ENCODE measurements at regions not wholly inside any gene's neighbourhood (a gene's known extent, or its start where the extent isn't known, plus 50 kb on each side); places are given as distances from the start of the nearest gene placed in this dataset.

DNA sequence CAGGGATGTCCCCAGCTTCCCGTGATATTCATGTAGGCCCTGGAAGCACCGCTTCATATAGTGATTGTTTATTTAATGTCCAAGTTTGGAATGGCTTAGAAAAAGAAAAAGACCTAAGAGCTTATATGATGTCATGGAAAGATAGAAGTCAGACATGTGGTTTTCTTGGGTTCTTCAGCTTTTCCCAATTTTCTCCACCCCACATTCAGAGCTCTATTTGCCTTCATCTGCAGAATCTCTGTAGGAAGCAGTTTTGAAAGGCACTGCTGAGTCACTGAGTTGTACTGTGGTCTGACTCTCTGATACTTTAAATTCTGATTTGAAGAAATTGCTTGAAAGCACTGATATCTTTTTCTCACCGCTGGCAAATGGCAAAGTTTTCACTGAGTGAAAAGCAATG lies 120.6 kb upstream of the EDNRA start:
- no peak for DNase-seq (ENCODE audit: low spot score)

DNA sequence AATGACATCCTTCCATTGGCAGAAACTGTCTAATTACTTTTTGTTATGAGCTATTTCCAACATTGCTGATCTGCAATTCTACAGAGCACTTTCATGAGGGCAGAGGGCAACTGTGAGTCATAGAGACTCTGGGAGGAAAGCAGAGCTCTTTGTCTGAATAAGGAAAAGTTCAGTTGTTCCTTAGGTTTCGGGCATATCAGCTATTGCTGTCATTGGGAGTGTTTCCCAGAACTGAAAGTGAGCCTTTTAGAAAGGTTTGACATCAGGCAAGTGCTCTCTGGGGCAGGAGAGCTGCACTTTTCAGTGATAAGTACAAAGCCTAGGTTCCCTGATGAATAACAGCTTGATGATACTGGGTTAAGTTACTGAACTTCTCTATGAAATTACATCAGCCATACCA lies 119.2 kb upstream of the EDNRA start:
- no peak for DNase-seq (ENCODE audit: low spot score)

DNA sequence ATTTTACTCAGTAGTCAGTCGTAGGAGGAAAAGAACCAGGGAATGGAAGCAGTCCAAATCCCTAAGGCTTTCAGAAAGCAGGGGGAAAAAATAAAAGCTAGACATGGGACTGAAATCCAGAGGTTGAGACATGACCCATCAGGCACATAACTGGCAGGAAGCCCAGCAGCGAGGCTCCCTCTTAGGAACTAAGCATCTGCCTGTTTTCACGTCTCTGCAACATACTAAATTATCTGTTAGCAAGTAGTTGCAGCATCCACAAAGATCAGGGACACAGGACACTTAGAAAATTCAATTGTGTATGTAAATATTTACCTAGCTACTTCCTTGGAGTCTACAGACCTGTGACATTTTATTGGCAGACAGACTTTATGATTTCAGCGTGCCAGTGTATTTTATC lies 118.0 kb upstream of the EDNRA start:
- DNase-seq (ENCODE audit: low spot score) = no peak

DNA sequence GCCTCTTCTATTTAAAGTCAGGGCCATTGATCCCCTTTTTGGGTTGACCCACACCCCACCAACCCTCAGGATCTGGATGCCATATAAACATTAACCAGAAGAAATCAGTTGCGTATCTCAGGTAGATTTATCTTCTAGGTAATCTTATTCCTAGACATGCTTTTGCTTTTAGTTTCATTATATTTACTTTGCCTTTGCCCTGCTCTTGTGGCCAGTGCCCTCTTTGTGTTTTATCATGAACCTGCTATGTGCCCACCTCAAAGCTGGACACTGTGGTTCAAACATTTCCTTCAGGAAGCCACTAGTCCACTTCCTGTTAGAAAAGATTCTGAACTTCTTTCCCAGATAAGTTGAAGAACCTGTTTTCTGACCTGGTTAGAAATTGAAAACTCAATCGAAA lies 117.4 kb upstream of the EDNRA start:
- DNase-seq (ENCODE audit: low spot score) = no peak

DNA sequence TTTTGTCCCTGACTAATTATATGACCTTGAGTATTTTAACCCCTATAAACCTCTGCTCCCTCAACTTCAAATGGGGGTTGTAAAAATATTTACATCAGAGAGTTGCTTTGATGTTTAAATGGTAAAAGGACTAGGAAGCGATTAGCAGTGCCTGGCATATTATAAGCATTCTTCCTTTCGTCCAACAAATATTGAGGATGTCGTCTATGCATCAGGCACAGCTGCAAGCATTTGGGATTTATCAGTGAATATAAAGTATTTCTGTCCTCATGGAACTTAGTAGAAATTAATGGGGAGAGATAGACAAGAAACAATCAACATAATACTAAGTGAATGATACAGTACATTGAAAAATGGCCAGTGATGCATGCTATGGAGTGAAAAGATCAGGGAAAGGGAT lies 115.5 kb upstream of the EDNRA start:
- no peak for DNase-seq (ENCODE audit: low spot score)

DNA sequence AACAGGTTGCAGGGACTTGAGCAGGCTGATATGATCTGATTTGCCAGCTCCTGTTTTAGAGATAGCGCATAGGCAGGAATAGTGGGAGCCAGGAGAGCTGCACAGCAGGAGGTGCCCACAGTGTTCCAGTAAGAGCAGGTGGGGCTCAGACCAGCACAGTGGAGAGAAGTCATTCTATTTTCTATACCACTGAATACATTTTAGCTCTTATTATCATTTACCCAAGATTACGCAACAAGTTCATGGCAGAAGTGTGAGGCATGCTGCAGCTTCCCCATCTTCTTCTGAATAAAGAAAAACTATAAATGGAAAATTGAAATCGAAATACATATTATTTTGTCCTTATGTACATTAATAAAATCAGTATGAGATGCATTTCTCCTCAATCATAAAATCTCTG lies 114.7 kb upstream of the EDNRA start:
- DNase-seq (ENCODE audit: low spot score) = no peak

DNA sequence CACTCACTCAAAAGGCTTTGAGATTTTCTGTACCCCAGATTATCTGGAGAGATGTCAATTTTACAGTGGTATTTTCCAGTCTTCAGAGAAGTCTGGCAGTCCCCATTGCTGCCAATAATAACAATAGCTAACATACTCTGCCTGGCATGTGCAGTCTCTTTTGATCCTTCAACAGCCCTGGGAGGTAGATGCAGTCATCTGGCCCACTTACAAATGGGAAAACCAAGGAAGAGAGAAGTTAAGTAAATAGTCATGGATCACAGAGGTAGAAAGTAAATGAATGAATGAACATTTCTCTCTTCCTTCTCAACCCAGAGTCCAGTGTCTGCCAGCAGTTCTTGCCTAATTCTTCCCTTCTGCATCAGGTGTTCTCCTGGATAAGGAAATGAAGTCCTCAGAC lies 113.0 kb upstream of the EDNRA start:
- DNase-seq (ENCODE audit: low spot score) = no peak

DNA sequence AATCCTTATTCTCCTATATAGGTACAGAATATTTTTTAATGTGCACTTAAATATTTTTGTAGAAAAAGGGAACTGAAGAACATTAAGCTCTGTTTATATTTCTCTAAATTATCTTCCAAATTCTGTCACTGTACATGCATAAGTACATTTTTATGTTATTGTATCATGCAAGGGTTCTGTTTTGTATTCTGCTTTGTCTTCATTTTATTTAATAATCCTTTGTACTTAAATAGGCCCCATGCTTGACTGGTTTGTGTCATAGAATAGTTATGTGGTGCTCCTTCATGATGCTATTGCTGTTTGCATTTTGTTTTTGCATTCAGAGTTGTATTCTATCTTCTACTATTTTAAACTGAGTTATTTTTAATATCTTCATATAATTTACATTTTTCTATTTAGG lies 111.9 kb upstream of the EDNRA start:
- no peak for DNase-seq (ENCODE audit: low spot score)

DNA sequence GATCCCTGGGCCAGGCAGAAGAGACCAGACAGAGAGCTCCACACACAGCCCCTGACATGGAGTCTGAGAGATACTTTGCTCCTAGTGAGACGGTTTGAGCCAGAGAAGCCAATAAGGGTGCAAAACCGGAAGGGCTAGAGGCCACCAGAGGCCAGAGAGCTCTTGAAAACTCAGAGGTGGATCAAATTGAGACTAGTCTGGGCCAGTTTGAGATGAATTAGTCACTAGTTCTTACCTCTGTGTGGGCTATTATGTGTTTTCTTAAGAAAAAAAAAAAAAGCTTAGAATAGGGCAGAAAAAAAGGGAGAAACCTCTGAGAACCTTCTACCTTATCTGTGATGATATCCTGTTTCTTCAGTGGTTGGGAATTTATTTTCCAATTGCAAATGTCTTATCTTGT lies 110.4 kb upstream of the EDNRA start:
- no peak for DNase-seq (ENCODE audit: low spot score)

DNA sequence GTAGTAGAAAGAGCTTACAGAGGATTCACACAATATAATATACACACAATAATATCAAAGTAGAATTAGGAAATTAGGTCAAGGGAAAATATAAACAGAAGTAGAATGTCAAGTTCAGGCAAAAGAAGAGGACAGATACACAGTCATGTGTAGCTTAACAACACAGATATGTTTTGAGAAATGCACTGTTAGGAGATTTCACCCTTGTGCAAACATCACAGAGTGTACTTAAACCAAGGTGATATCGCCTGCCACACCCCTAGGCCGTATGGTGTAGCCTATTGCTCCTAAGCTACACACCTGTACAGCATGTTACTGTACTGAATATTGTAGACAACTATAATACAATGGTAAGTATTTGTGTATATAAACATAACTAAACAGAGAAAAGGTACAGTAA lies 110.0 kb upstream of the EDNRA start:
- DNase-seq (ENCODE audit: low spot score) = no peak

DNA sequence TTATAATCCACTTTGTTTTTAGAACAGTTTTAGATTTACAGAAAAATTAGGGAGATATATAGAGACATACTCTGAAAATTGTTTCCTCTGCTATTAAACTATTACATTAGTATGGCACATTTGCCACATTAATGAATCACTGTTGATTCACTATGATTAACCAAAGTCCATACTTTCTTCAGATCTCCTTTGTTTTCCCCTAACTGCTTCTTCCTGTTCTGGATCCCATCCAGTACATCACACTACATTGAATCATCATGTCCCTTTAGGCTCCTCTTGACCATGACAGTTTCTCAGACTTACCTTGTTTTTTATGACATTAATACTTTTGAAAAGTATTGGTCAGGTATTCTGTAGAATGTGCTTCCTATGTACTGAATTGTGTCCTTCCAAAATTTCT lies 109.2 kb upstream of the EDNRA start:
- DNase-seq (ENCODE audit: low spot score) = no peak

DNA sequence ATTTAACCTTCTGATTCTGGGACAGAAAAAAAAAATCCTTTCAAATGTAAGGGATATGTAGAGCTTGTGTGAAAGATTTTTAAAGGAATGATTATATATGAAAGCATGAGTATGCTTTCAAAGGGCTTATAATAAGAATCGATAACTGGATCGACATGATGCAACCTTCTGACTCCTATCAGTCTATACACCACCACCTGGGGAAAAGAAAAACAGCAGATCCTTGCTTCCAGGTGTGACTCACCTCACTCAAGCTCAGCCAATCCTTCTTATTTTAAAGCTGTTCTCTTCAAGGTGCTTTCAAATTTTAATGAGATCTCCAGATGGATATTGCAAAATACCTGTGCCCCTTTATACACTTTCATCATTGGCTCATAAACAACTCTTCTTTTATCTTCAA lies 102.1 kb upstream of the EDNRA start:
- DNase-seq (ENCODE audit: low spot score) = no peak

DNA sequence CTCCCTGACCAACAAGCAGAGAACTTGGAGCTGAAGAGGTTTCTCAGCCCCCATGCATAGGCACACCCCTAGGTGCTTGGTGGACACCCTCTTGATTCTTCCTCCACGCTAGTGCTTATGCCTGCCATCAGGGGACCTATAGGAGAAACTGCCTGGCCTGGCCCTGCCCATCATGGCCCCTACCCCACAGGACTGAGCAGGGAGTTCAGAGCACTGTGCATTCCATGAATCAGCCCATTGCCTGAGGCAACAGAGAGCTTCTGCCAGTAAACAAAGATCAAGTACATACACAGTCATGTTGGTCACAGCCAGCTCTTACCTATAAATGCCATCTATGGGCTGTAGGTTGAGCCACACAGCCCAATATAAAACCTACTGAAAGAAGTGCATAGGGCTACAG lies 99.1 kb upstream of the EDNRA start:
- no peak for DNase-seq (ENCODE audit: low spot score)

DNA sequence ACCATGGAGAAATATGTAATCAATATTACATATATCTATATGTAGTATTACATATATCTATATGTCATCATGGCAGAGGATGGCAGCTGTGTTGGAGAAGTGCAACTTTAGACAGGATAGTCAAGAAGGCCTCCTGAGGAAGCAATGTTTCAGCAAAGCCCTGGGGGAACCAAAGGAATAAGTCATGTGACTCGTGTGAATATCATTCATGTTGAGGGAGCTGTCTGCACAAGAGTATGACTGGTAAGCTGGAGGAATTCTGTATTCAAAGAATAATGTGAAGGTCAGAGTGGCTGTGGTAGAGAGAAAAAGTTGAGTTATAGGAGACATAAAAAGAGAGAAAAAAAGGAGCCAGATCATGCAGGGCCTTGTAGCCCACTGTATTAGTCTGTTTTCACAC lies 92.9 kb upstream of the EDNRA start:
- no peak for DNase-seq (ENCODE audit: low spot score)

DNA sequence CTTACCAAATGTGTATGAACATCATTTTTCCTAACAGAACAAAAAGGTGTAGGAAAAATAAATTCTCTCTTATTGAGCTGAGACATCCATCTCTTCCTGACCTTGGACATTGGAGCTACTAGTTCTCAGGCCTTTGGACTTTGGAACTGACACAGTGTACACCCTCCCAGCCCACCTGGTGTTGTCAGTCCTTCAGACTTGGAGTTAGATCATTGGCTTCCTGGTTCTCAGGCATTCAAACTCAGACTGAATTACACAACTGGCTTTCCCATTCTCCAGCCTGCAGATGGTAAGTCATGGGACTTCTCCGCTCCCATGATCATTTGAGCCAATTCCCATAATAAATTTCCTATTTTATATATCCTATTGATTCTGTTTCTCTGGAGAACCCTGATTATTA lies 84.8 kb upstream of the EDNRA start:
- no peak for DNase-seq (ENCODE audit: low spot score)

DNA sequence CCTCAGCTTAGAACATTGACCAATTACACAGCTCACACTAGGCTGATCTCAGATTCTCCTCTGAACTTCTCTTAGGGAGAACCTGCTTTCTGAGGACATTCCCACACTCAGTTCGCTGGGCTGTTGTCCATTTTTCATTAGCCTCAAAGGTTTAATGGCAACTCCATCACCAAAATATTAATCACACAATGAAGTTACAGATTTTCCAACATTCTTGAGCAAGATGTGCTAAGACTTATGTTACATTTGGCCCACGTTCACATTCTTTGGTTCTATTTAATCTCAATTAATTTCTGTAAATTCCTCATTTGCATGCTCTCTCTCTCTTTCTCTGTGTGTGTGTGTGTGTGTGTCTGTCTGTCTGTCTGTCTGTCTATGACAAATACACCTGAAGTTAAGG lies 82.3 kb upstream of the EDNRA start:
- no peak for DNase-seq (ENCODE audit: low spot score)

DNA sequence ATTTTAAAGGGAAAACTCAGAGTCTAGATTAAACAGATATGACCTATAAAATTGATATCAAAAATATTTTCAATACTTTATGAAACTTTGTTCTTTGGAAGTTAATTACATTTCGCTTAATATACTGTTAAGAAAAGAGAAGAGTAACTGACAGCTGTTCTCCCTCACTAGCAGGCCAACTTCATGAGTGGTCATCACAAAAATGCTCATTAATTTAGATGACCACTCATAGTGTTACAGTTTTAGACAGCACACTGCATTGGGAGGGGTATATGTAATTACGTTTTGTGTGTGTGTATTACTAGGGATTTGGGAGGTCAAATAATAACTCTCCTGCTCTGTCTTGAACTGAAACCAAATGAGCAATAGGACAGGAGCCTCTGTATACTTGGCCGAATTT lies 80.2 kb upstream of the EDNRA start:
- no peak for DNase-seq (ENCODE audit: low spot score)

DNA sequence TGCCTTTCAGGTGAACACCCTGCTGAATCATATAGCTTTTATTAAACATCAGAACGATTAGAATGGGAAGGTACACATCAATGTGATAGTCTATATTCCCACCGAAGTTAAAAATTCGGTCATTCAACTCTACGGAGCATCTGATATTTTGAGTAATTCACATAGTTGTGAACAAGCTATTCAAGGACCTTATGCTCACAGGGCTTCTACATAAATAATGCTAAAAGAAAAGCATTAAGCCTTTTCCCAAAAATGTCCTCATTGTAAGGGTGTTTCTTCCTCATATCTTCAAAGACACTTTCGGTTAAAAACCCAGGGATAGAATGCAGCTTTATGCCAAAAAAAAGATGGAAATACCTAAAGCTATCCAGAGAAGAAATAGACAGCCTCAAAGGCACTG lies 79.7 kb upstream of the EDNRA start:
- DNase-seq (ENCODE audit: low spot score) = no peak

DNA sequence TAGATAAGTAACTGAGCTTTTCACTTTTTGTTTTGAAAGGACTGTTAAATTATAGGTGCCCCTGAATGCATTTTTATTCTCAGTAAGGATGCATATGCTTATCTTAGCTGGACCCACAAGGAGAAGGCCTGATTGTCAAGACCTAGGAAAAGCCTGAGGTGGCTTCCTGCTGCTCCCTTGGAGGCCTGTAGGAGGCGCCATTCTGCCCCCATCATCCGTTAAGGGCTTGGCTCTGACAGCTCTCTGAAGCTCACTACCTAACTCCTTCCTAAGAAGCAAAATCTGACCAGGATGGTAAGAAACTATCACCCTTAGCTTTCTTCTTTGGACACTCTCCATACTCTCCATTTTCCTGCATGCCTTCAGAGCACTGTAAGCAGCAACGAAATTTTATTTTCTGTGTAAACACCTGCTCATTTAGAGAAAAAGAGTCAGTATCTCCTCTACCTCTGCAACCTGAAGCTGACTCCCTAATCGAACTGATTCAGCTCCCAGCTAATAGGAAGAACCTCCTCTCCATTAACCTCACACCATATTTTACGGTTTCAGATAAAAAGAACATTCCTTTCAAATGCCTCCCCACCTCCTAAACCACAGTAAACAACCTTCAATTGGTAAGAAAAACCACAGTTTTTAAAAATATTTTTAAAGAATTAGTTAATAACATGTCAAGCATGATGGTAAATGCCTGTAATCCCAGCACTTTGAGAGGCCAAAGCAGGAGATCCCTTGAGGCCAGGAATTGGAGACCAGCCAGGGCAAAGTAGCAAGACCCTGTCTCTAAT lies 73.4 kb upstream of the EDNRA start:
- no peak for DNase-seq (ENCODE audit: low spot score)

DNA sequence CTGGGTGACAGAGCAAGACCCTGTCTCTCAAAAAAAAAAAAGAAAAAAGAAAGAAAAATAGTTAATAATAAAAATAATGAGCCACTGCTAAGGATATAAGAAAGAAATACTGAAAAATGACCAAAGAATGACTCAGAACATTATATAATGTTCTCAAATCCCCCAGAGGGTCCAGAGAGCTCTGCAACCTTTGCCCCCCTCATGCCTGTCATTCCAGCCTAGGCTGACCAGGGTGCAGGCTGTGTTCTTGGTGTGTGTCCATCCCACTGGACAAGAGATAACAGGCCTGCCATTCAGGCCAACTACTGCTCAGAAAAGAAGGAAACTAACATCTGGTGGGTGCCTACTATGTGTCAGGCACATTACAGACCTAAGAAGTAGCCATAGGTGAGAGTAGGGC lies 72.7 kb upstream of the EDNRA start:
- DNase-seq (ENCODE audit: low spot score) = no peak

DNA sequence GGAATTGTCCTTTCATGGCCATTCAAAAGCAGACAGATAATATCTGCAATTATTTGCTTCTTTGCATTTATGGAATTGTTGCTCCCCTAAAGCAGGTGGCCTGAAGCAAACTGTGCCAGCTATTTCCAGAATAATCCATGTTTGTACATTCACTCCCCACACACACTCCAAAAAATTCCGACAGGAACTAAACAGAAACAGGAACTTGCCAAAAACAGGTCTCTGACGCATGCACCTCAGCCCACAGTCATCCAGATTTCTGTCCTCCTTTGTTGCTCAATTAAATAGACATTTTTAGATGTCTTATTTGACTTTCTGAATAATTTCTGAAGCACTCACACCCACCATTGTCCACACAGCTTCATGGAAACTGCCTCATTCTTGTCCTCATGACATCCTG lies 71.5 kb upstream of the EDNRA start:
- DNase-seq (ENCODE audit: low spot score) = no peak

DNA sequence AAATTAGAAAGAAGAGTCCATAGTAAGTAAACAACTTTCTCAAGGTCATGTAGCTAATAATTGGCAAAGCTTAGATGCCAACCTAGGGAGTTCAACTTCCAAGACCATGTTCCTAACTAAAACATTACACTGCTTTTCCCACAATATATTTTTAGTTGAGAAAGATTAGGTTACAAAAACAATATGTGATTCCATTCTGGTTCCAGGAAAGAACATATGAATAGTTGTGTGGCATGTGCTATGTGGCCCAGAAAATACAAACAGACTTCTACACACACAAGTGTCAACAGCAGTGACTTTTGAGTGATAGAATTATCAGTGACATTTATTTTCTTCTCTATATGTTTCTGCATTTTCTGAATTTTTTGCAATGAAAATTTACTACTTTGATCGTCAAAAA lies 62.7 kb upstream of the EDNRA start:
- DNase-seq (ENCODE audit: low spot score) = no peak

DNA sequence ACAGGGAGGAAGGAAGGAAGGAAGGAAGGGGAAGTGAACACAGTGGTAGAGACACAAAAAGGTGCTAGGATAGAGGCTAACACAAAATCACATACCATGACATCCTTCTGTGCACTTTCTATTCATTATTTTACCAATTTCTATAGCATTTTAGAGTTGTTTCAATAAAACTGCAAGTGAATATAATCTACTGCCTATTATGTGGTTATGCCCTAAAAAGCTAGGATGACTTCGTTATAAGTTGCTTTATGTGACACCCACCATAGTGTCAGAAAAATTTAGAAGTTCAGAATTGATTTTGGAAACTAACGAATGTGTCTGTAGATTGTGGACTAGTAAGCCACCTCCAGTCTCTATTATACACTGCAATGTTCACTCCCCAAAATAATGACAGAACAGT lies 59.4 kb upstream of the EDNRA start:
- no peak for DNase-seq (ENCODE audit: low spot score)

DNA sequence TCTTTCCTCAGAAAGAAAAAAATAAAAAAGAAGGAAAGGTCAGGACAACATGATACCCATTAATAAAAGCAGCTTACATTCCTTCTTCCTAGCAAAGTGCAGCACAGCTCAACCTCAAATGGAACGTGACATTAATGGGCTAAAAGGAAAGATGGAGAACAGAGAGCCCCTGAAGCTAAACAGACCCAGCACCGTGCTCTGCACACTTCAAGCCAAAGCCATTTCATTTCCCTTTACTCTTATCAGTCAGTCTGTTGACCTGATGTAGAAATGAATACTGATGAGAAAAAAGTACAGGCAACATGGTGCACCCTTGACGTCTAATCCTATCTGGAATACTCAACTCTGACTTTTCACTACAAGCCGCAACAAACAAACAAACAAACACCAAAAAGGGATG lies 57.7 kb upstream of the EDNRA start:
- DNase-seq (ENCODE audit: low spot score) = no peak

DNA sequence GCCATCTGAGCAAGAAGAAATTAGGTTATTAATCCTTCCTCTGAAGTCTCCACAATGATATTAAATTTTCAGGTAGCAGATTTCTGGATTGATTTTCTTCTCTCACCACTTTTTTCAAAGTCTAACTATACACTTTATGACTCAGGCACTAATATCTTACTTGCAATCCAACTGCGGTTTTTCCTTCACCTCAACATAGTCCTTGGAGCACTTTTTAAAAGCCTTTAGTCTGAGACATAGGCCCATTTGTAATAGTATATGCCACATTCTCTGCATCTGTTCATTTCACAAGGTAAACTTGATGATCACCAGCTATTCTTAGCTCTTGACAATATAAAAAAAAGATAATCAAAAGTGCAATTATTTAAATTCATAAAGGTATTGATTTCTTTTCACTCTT lies 55.9 kb upstream of the EDNRA start:
- no peak for DNase-seq (ENCODE audit: low spot score)
